LNCAP (cell line): ENCODE measurements at regions not wholly inside any gene's neighbourhood (a gene's known extent, or its start where the extent isn't known, plus 50 kb on each side); places are given as distances from the start of the nearest gene placed in this dataset.

Experiments
- CTCF ChIP-seq: fragments of 450-650 bp; IDR thresholded peaks from 2 replicates; pipeline ENCODE4 v1.5.1; 2017; ENCODE audit warnings: mild to moderate bottlenecking

GRCh38 chr5:143618141-143618540 is 193.8 kb upstream of the HMHB1 start:
- no peak for TF ChIP-seq CTCF

- no peak for TF ChIP-seq CTCF
Measured at GRCh38 chr5:143614831-143615230, 197.1 kb upstream of the HMHB1 start.

GRCh38 chr5:143613329-143613728 is 198.6 kb upstream of the HMHB1 start:
- no peak for TF ChIP-seq CTCF

- no peak for TF ChIP-seq CTCF
Measured at GRCh38 chr5:143610946-143611345, 201.0 kb upstream of the HMHB1 start.

- no peak for TF ChIP-seq CTCF
Measured at GRCh38 chr5:143606043-143606752, 202.7 kb upstream of the NR3C1 start.

GRCh38 chr5:143605403-143606005 is 202.0 kb upstream of the NR3C1 start:
- TF ChIP-seq CTCF: no peak

- TF ChIP-seq CTCF: no peak
Measured at GRCh38 chr5:143601917-143602333, 198.4 kb upstream of the NR3C1 start.

GRCh38 chr5:143601357-143601756 is 197.9 kb upstream of the NR3C1 start:
- TF ChIP-seq CTCF: no peak
